ENCODE measurements at regions not wholly inside any gene's neighbourhood (a gene's known extent, or its start where the extent isn't known, plus 50 kb on each side); places are given as distances from the start of the nearest gene placed in this dataset.
A peak's percentile ranks its signal among the peaks of the same experiment; 100 is the strongest.

DNA sequence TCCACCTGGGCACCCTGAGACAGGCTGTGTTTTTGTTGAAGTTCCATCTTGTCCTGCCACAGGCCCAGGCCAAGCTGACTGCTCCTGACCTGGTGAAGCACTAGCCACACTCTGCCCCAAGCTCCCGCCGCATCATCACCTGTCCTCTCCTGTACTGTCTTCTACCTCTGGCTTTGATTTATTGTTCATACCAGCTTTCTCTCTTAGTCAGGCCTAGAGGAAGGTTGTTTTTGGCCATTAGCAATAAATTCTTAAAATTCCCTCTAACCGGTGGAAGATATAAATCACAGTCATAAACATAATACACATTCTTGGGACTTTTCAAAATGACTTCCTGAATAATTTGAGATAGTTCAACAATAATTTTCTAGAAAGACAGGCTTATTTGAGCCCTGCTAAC is 169.4 kb downstream of the DAD1 start:
- DNase-seq (ENCODE audit: low read depth), result no peak

DNA sequence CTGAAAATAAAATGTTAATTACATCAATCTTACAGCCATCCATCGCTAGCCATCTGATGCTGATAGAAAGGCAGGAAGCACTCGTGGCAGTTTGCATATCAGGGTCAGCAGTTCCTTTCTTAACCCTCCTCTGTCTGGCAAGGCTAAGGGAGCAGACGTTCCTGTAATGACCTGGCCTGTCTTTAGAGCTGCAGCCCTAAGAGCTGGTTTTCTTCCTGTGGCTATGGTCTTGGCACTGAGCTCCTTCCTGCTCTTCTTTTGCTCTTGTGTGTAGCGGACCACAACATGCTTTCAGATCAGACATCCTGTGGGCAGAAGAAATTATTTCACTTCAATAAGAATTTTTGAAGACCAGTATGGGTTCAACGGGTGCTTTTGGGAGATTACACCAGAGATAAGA is 170.4 kb downstream of the DAD1 start:
- no peak for DNase-seq (ENCODE audit: low read depth)

DNA sequence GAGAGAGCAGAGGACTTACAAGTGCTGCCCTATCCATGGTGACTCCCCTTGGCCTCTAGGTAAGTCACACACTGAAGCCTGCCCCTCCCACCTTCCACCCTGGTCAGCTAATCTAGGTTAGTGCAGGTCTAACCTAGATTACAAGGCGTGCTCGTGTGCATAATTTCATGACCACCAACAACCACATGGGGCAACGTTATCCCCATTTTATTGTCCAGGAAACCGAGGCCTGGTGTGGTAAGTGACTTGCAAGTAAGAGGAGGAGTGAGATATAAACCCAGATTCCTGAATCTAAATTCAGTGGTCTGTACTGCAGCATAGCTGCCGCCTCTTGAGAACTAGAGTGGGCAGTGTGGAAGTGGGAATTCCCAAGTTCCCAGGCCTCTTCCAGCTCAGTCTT is 171.1 kb downstream of the DAD1 start:
- DNase-seq (ENCODE audit: low read depth), result no peak

DNA sequence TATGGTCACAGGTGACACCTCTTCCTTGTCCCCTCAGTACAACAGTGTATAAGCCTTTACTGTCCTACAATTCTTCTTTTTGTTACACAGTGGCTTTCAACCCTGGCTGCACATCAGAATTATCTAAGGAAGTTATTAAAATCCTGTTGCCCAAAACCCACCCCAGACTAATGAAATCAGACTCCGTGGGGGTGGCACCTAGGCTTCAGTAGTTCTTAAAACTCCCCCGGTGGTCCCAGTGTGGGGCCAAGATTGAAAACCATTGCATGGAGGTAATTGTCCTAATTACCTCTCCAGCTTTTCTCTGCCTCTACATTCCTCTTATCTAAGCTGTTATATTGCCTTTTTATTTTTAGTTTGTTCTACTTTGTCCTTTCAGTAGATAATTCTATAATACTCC is 172.8 kb downstream of the DAD1 start:
- no peak for DNase-seq (ENCODE audit: low read depth)

DNA sequence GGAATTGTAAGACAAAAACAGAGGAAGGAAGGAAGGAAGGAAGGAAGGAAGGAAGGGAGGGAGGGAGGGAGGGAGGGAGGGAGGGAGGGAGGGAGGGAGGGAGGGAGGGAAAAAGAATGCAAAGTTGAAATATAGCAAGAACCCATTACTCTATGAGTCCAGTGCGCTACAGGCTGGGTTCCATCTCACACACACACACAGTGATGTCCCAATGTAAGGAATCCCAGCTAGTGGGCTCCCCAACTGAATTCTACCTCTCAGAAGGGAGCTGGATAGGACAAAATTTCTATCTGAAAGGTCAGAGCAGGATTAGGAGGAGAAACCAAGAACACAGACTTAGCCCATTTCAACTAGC is 173.4 kb downstream of the DAD1 start:
- no peak for DNase-seq (ENCODE audit: low read depth)

DNA sequence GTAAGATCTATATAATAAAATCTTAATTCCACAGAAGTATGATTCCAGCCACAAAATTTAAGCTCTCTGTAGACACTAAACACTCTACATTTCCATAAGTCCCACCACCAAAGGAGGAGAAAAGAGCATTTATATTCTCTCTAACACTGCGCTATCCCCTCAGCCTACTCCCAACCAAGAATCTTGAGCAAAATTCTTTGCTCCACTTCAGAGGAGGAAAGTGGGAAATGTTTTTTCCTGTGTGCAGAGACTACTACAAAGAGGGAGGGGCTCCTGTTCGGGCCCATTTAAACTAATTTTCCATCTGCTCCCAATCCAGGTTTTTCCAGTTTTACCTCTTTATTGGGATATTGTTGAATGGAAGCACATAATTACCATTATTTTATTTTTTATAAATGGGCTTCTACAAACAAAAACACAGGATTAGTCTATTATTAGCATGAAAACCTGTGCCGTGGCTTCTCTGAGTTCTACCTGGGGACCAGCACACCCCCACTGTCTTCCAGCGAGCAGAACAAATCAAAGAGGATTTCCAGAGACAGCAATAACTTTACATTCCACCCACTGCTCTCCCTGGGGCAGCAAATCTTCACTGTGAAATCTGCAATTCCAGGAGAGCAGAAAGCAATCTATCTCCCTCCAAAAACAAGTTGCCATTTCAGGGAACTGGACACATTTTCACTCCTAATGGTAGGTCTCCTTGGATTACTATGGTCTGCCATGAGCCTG is 174.0 kb downstream of the DAD1 start:
- DNase-seq (ENCODE audit: low read depth), result no peak

DNA sequence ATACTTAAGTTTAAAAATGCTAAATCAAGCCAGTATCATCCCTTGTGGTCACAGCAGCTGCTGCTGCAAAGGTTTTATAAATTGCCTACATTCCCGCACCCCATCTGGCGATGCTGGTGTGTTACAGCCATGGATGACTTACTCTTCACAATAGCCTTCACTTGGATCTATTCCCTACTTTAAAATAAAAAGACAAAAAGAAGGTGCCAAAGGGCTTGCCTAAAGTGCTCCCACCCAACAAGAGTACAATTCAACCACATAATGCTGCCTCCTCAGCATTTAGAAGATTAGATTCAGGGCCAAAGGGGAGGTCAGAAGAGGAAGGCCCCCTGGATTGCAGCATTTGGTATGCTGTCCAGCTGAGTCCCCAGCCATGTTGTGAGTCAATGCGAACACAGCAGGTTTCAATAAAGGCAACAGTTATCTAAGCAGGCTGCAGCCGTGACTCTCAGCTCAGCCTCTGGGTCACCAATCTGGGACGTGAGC is 176.1 kb downstream of the DAD1 start:
- peak; percentile 75 for DNase-seq (ENCODE audit: low read depth)

DNA sequence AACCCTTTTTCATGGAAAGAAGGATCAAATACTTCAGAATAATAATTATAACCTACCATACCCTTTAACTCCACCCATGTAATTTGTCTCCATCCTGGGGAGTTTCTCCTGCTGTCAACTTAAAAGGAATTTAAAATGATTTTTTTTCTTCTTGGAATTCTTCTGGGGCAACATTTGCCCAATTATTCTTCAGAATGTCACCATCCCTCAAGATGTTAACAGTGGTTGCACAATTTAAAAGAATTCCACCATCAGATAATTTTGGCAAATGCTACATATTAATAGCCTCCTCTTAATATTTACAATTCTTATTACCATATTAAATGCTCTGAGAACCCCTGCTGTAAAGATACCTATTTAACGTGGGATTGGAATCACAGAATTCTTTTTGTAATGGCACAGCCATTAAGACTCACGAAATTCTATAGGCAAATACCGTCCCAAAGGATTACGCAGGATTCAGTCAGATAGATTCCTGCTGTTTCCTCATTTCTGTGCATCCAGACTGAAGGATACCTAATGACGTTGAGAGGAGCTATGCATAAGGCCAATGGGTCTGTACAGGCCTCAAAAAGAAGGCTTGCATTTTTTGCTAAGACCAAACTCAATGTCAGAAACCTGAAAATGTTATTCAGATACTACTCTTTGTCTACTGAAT is 177.5 kb downstream of the DAD1 start:
- no peak for DNase-seq (ENCODE audit: low read depth)

DNA sequence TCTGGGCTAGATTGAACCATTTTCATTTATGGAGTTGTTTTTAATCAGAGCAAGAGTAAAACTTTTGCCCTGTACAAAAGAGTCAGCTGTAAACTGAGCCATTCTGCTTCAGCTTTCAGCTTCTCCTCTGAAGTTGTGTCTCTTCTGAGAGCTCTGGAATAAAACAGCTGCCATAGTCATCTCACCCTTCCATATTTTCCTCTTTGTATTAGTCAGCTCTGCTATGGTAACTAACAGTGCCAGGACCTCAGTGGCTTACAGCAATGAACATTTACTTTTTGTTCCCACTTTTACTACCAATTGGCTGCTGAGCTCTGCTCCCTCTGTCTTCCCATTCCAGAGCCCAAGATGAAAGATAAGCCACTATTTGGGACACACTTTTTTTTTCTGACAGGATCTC is 178.5 kb downstream of the DAD1 start:
- DNase-seq (ENCODE audit: low read depth), result peak; percentile 45

DNA sequence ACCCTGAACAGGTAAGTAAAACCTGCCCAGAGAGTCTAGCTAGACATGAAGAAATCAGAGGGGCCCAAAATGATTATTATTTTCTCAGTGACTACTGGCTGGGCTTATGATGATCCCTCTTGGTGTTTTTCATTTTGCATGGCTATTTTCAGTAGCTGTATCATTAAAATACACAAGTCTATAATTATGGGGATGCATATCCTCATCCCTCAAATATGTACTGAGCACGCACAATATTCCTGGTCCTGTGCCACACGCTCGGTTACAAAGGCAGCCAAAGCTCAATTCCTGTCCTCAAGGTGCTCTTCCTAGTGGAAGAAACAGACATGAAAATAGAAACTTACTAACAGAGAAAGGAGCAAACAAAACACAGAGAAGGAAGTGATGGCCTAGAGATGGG is 180.0 kb downstream of the DAD1 start:
- DNase-seq (ENCODE audit: low read depth), result no peak

DNA sequence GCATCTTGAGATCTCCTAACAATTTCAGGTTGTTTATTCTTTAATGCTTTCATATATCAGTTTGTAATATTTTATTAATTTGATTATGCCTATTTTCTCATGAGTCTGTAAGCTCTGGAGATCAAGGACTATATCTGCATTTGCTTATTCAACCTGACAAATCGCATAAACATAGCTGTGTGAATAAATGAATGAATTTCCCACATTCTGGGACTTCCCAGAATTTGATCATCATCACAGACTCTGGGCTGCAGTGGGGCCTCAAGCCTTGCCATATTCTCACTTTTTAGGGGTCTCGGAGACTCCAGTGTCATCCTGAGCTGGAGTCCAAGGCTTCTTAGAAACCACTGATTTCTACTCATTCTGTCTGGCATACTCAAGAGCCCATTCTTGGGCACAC is 180.5 kb downstream of the DAD1 start:
- no peak for DNase-seq (ENCODE audit: low read depth)

DNA sequence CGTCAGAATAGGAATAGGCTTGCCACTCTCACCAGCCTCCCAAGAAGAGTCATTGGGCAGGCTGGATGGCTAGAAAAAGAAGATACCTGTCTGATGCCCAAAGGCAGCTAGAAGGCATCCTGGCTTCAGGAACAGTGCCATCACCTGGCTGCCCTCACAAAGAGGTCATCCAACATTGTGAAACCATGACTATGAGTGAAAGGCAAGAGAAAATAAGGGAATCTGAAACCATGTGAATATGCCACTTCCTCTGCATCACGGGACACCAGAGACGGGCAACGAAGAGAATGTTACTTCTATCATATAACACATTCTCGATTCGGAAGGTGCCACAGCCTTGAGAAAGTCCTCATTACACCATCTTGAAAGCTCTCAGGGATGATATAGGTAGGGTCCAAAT is 182.0 kb downstream of the DAD1 start:
- no peak for DNase-seq (ENCODE audit: low read depth)

DNA sequence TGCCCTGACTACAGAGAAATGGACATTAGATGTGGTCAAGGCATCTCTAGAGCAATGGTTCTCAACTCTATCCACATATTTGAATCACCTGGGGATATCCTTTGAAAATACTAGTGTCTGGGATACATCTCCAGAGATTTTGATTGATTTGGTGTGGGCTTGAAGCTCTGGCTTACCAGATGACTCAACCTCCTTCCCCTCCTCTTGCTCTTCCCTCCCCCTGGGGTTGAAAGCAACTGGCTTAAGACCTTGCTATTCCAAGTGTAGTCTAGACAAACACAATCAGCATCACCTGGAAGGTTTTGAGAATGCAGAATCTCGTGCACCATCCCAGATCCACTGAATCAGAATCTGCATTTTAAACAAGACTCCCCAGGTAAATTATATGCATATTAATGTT is 183.8 kb downstream of the DAD1 start:
- no peak for DNase-seq (ENCODE audit: low read depth)

DNA sequence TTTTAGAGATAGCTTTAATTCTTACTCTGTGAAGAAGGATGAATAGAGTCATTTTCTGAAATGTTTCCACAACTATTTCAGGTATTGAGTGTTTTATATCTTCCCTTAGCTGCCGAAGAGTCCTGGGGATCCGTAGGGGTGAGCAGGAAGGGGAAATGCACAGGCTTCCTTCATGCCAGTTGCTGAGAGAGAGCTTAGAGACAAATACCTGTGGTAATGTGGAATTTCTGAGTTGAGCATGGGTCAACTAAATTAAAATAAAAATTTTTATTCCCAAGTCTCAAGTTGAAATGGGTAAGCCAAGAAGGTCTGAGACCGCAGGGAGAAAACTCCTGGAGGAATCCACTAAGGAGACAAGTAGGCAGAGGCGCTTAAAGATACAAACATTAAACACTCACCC is 185.7 kb downstream of the DAD1 start:
- peak; percentile 71 for DNase-seq (ENCODE audit: low read depth)

DNA sequence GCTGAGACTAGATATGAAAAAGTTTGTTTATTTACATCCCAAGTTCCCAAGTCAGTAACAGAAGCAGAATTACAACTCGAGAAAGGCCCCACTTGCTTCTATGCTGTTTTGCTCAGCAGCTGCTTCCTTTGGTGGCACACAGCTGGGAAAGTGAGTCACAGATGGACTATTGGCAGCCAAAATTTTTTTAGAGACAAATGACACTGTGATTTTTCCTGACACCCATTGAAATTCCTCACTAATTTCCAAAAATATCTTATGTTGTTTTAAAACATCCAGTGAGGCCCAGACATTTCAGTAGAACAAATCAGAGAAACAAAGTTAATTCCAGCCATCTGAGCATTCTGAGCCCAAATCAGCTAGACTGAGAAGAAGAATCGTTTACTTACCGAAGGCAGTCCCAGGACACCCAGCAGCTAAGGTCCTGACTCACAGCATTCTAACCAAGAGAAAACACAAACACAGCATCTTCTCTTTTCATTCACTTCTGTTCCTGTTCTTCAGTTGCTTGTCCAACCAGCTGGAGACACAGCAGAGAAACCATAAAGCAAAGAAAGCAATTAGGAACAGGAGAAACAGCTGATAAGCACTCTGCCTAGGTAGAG is 188.3 kb downstream of the DAD1 start:
- peak; percentile 74 for DNase-seq (ENCODE audit: low read depth)

DNA sequence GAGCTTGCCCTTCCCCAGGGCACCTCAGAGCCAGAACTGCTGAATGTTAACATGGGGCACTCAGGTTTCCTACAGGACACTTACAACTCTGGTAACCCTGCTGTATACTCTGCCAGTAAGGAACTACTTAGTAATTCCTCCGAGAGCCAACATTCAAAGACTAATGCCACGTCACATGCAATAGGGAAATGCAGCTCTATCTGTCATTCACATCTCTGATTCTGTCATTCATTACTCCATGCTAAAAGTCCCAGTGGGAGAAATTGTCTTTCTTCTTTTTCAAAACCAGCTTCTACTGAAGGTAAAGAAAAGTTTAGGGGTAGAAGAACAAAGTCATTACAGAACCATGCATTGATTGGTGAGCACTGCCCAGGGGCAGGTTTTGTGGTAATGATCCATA is 189.2 kb downstream of the DAD1 start:
- DNase-seq (ENCODE audit: low read depth), result no peak

DNA sequence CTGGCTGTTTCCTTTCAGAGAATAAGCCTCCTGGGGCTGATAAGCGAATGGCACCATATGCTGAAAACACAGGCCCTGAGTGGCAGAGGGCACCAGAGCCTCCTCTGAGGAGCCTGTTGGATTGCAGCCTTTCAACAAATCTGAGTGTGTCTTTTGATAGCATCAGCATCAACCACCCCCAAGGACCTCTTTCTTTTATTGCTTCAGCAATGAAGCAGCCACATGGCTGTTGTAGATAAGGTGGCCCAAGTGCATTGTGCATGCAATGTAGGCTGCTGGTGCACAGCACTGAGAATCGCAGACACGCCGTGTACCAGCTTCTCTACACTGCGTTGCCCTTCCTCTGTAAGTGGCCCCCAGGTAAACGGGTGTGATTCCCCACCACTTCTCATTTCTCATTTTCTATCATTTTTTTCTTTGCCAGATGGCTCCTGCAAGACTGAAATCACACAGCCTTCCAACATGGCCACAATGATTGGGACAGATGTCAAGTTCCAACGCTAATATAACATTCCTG is 191.7 kb downstream of the DAD1 start:
- DNase-seq (ENCODE audit: low read depth), result no peak

DNA sequence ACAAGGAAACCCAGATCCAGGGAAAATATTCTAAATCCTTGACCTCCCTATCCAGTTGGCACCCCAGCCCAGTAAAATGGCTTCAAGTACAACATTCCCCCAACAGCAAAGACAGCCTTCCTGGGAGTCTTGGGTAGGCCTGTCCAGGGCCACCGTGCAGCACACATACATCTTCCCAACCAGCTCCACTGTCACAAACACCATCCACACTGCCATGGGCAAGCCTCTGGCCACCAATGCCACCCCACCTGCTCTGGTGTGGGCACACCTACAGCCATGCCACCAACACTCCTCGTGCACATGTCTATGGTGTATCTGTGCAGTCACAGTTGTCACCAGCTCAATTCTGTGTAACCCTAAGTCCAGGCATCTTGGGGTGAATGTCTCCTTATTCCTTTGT is 193.2 kb downstream of the DAD1 start:
- DNase-seq (ENCODE audit: low read depth), result no peak

DNA sequence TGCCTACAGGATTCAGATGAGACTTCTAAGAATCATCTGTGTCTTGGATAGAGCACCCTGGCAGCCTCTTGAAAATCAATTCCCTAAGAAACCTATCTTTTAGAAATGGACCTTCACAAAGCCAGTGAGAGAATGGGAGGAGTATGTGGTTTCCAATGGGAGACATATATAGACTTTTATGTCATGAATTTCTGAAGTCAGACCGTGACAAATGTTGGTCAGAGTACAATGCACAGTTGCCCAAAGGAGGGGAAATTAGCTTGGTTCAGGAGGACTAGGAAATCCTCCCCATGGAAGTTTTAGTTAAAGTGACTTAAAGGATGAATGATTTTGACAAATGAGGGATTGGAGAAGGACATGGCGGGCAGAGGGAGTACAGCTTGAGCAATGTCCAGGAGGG is 194.4 kb downstream of the DAD1 start:
- no peak for DNase-seq (ENCODE audit: low read depth)

DNA sequence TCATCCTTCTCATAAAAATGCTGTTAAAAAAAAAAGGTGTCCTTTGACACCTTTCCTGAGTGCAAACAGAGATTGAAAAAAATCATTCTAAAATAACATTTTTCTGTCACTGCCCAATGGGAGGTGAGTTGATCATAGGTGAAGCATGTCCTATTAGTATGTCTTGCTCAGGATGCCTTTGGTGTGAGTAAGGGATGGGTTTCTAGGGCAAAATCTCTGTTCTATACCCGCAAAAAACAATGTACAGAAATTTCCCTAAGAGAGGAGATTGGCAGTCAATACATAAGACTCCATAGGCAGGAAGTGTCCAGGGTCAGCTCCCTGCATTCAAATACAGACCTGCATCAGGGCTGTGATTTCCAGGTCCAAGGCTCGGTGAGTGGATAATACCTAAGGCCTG is 195.2 kb downstream of the DAD1 start:
- no peak for DNase-seq (ENCODE audit: low read depth)

DNA sequence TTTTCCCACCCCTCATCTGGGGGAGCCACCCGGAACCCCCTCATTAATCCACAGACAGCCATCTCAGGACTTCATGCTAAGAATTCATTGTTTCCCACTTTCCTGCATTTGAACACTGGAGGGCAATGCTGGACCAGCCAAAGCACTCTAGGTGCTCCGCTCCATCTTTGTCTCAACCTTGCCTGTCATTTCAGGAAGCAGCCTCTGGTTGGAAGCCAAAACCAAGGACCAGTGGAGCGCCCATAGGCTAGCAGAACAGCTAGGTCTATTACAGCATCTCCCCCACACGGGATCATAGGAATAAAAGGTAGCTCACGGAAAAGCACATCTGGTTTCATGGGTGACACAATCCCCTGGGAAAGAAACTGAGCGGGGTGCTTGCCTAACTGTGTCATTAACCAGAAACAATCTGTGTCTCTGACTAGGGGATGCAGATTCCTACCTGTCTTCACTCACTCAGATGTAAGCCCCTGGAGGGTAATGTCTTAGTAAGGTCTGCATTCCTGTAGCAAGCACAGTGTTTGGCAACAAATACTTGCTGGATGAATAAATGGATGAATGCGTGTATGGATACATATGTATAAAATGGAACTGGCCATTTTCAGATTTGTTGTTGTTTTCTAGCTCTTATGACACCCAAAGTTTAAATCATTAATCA is 197.0 kb downstream of the DAD1 start:
- peak; percentile 76 for DNase-seq (ENCODE audit: low read depth)

DNA sequence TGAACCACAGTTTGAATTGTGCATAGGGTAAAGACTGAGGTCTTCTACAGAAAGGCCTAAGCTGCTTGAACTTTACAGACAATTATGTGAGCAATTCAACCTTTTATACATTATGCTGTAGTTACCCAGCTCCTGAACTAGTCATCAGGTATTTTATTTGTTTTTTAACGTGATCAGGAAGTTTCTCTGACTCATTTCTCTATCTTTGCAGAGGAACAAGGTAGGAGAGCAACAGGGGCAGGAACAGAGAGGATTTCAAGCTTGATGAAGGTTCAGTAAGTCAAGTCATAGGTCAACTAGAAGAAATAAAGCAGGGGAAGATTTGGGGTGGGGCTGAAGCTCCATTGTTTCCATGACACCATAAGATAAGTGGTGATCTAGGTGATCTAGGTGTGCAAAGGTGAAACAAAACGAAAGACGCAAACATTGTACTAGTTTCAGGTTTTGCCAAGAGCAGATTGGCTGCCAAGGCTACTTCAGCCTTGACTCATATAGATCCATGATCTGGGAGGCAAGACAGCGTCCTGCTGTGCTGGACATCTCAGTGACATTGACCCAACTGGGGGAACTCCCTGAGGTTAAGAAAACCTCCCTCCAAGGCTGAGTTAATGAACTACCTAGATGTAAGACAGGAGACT is 198.1 kb downstream of the DAD1 start:
- no peak for DNase-seq (ENCODE audit: low read depth)

Measured in myocyte (in vitro differentiated cells).